IPS-20b (cell line): ENCODE measurements at regions not wholly inside any gene's neighbourhood (a gene's known extent, or its start where the extent isn't known, plus 50 kb on each side); places are given as distances from the start of the nearest gene placed in this dataset.

Experiments
- H3K27ac ChIP-seq: one replicate; pipeline ENCODE4 v1.5.1; 2013; ENCODE audit warnings: low read length
- H3K27me3 ChIP-seq: 2 replicates; pipeline ENCODE4 v1.6.1; 2013; ENCODE audit warnings: mild to moderate bottlenecking, low read length, inconsistent platforms; ENCODE audit not compliant: insufficient read depth
- H3K36me3 ChIP-seq: 2 replicates; pipeline ENCODE4 v1.6.1; 2013; ENCODE audit warnings: low read depth, mild to moderate bottlenecking, inconsistent platforms, low read length, moderate library complexity; ENCODE audit not compliant: insufficient read depth
- H3K4me1 ChIP-seq: 2 replicates; pipeline ENCODE4 v1.6.1; 2013; ENCODE audit warnings: mild to moderate bottlenecking, control low read depth, inconsistent platforms, low read length, moderate library complexity; ENCODE audit not compliant: insufficient read depth
- H3K4me3 ChIP-seq: 2 replicates; pipeline ENCODE4 v1.5.1; 2013; ENCODE audit warnings: mild to moderate bottlenecking, low read length, inconsistent platforms
- H3K9ac ChIP-seq: 2 replicates; pipeline ENCODE4 v1.6.1; 2013; ENCODE audit warnings: low read depth, mild to moderate bottlenecking, inconsistent platforms, low read length, moderate library complexity
- H3K9me3 ChIP-seq: 2 replicates; pipeline ENCODE4 v1.6.1; 2013; ENCODE audit warnings: mild to moderate bottlenecking, low read depth, low read length, inconsistent platforms; ENCODE audit not compliant: insufficient read depth

- Histone ChIP-seq H3K4me3 (no peak overlapping the region), H3K9me3 (no peaks in the 10 kb centered on the region), H3K4me1 (no peaks in the 10 kb centered on the region), H3K36me3 (no peaks in the 10 kb centered on the region), H3K27me3 (no peaks in the 10 kb centered on the region), H3K27ac (no peak overlapping the region), H3K9ac (no peak overlapping the region)
Measured at GRCh38 chr19:31013384-31014020, 335.7 kb downstream of the TSHZ3 start.

GRCh38 chr19:31002518-31003244 is 346.6 kb downstream of the TSHZ3 start:
- no peaks in the 10 kb centered on the region for H3K27me3 ChIP-seq
- no peak overlapping the region for H3K9ac ChIP-seq
- no peak overlapping the region for H3K27ac ChIP-seq
- H3K4me1 ChIP-seq = no peaks in the 10 kb centered on the region
- no peak overlapping the region for H3K4me3 ChIP-seq
- no peaks in the 10 kb centered on the region for H3K9me3 ChIP-seq
- no peaks in the 10 kb centered on the region for H3K36me3 ChIP-seq

GRCh38 chr19:31001991-31002390 is 347.2 kb downstream of the TSHZ3 start:
- Histone ChIP-seq H3K9me3 (no peaks in the 10 kb centered on the region), H3K4me3 (no peak overlapping the region)

GRCh38 chr19:31000913-31001312 is 348.3 kb downstream of the TSHZ3 start:
- H3K9me3 ChIP-seq = no peaks in the 10 kb centered on the region
- no peaks in the 10 kb centered on the region for H3K4me1 ChIP-seq
- no peak overlapping the region for H3K4me3 ChIP-seq
- H3K9ac ChIP-seq = no peak overlapping the region
- H3K27ac ChIP-seq = no peak overlapping the region
- no peaks in the 10 kb centered on the region for H3K27me3 ChIP-seq
- no peaks in the 10 kb centered on the region for H3K36me3 ChIP-seq

More at GRCh38 chr19:31001991-31002390, 347.2 kb downstream of the TSHZ3 start:
- Histone ChIP-seq H3K27me3 (no peaks in the 10 kb centered on the region), H3K9ac (no peak overlapping the region), H3K27ac (no peak overlapping the region), H3K4me1 (no peaks in the 10 kb centered on the region), H3K36me3 (no peaks in the 10 kb centered on the region)

GRCh38 chr19:30999726-31000125 is 349.5 kb downstream of the TSHZ3 start:
- Histone ChIP-seq H3K4me1 (no peaks in the 10 kb centered on the region), H3K27me3 (no peaks in the 10 kb centered on the region), H3K36me3 (no peaks in the 10 kb centered on the region)

GRCh38 chr19:30997222-30997621 is 352.0 kb downstream of the TSHZ3 start:
- Histone ChIP-seq H3K27me3 (no peaks in the 10 kb centered on the region), H3K36me3 (no peaks in the 10 kb centered on the region), H3K4me1 (no peaks in the 10 kb centered on the region), H3K9ac (no peak overlapping the region), H3K27ac (no peak overlapping the region), H3K9me3 (no peaks in the 10 kb centered on the region), H3K4me3 (no peak overlapping the region)

More at GRCh38 chr19:30999726-31000125, 349.5 kb downstream of the TSHZ3 start:
- H3K27ac ChIP-seq = no peak overlapping the region
- H3K4me3 ChIP-seq = no peak overlapping the region
- H3K9me3 ChIP-seq = no peaks in the 10 kb centered on the region
- no peak overlapping the region for H3K9ac ChIP-seq

GRCh38 chr19:30978639-30979038 is 370.6 kb downstream of the TSHZ3 start:
- no peaks in the 10 kb centered on the region for H3K36me3 ChIP-seq
- no peaks in the 10 kb centered on the region for H3K27me3 ChIP-seq
- no peak overlapping the region; the same call in 1 of the 2 replicates for H3K4me3 ChIP-seq
- H3K27ac ChIP-seq = no peak overlapping the region
- H3K9ac ChIP-seq = no peak overlapping the region
- H3K9me3 ChIP-seq = peaks cover 6% of the 10 kb centered on the region; the same call in 1 of the 2 replicates
- peaks cover 11% of the 10 kb centered on the region; the same call in 1 of the 2 replicates for H3K4me1 ChIP-seq

GRCh38 chr19:30969591-30969990 is 379.6 kb downstream of the TSHZ3 start:
- Histone ChIP-seq H3K4me3 (no peak overlapping the region), H3K9ac (no peak overlapping the region), H3K9me3 (no peaks in the 10 kb centered on the region), H3K4me1 (no peaks in the 10 kb centered on the region), H3K27ac (no peak overlapping the region), H3K27me3 (no peaks in the 10 kb centered on the region), H3K36me3 (no peaks in the 10 kb centered on the region)

- Histone ChIP-seq H3K36me3 (no peaks in the 10 kb centered on the region), H3K4me3 (no peak overlapping the region), H3K9me3 (no peaks in the 10 kb centered on the region), H3K27ac (no peak overlapping the region), H3K9ac (no peak overlapping the region), H3K27me3 (no peaks in the 10 kb centered on the region), H3K4me1 (no peaks in the 10 kb centered on the region)
Measured at GRCh38 chr19:30968841-30969399, 380.3 kb downstream of the TSHZ3 start.

- Histone ChIP-seq H3K9me3 (no peaks in the 10 kb centered on the region), H3K36me3 (no peaks in the 10 kb centered on the region), H3K4me1 (no peaks in the 10 kb centered on the region)
Measured at GRCh38 chr19:30968210-30968609, 381.0 kb downstream of the TSHZ3 start.

GRCh38 chr19:30966486-30966885 is 382.8 kb downstream of the TSHZ3 start:
- Histone ChIP-seq H3K27me3 (no peaks in the 10 kb centered on the region), H3K27ac (no peak overlapping the region), H3K4me3 (no peak overlapping the region), H3K9me3 (no peaks in the 10 kb centered on the region), H3K36me3 (no peaks in the 10 kb centered on the region), H3K9ac (no peak overlapping the region), H3K4me1 (no peaks in the 10 kb centered on the region)

More at GRCh38 chr19:30968210-30968609, 381.0 kb downstream of the TSHZ3 start:
- Histone ChIP-seq H3K27ac (no peak overlapping the region), H3K27me3 (no peaks in the 10 kb centered on the region), H3K4me3 (no peak overlapping the region), H3K9ac (no peak overlapping the region)

GRCh38 chr19:30959011-30959410 is 390.2 kb downstream of the TSHZ3 start:
- Histone ChIP-seq H3K4me1 (peaks cover 7% of the 10 kb centered on the region; the same call in 1 of the 2 replicates), H3K4me3 (no peak overlapping the region), H3K36me3 (no peaks in the 10 kb centered on the region), H3K27ac (no peak overlapping the region), H3K9me3 (no peaks in the 10 kb centered on the region), H3K9ac (no peak overlapping the region), H3K27me3 (no peaks in the 10 kb centered on the region)
